Stomach (tissue), 8 donors: ENCODE measurements at regions not wholly inside any gene's neighbourhood (a gene's known extent, or its start where the extent isn't known, plus 50 kb on each side); places are given as distances from the start of the nearest gene placed in this dataset.

Experiments
- DNase-seq, 2 donors: peaks; one replicate each; pipeline versions ENCODE4 v3.0.0 to v3.0.0-alpha.2; 2013 to 2019
- H3K27ac ChIP-seq, 5 donors: fragments of 200-600 bp in 4 of 5; sonication (generic) in 4 of 5; one replicate each; pipeline ENCODE4 v1.5.1; 2013 to 2019; ENCODE audit warnings: mild to moderate bottlenecking in 1 of 5, moderate library complexity in 1 of 5
- H3K27me3 ChIP-seq, 3 donors: fragments of 200-600 bp; sonication (generic); one replicate each; pipeline ENCODE4 v1.5.1; 2017 to 2019; ENCODE audit warnings: mixed run types in 1 of 3
- H3K36me3 ChIP-seq, 4 donors: fragments of 200-600 bp; sonication (generic); 1 replicate in 3 of 4; 2 replicates in 1 of 4; pipeline ENCODE4 v1.5.1; 2016 to 2019
- H3K4me1 ChIP-seq, 4 donors: fragments of 200-600 bp; sonication (generic); one replicate each; pipeline ENCODE4 v1.5.1; 2016 to 2019
- H3K4me3 ChIP-seq, 4 donors: fragments of 200-600 bp; sonication (generic) in 3 of 4; one replicate each; pipeline ENCODE4 v1.5.1; 2016 to 2019; ENCODE audit warnings: mild to moderate bottlenecking in 1 of 4
- H3K9me3 ChIP-seq, 4 donors: fragments of 200-600 bp; sonication (generic); one replicate each; pipeline ENCODE4 v1.5.1; 2016 to 2019
- CTCF ChIP-seq, 7 experiments: fragments of 450-650 bp in 4 of 7; fragments of 200-600 bp in 3 of 7; sonication (generic) in 3 of 7; IDR thresholded peaks; one replicate each; pipeline ENCODE4 v1.5.1; 2016 to 2019; ENCODE audit warnings: antibody characterized with exemption in 7 of 7, control low read depth in 2 of 7, mild to moderate bottlenecking in 1 of 7
- EP300 ChIP-seq: sonication (generic); formaldehyde crosslinking; IDR thresholded peaks from one replicate; pipeline ENCODE4 v1.6.1; 2017; ENCODE audit warnings: antibody characterized with exemption
- POLR2A ChIP-seq, 4 donors: fragments of 450-650 bp; IDR thresholded peaks; one replicate each; pipeline ENCODE4 v1.6.1; 2016; ENCODE audit warnings: antibody characterized with exemption in 4 of 4, control low read depth in 2 of 4, mild to moderate bottlenecking in 1 of 4, moderate library complexity in 1 of 4
- POLR2AphosphoS5 ChIP-seq, 3 donors: sonication (generic); formaldehyde crosslinking; IDR thresholded peaks; one replicate each; pipeline ENCODE4 v1.6.1; 2016; ENCODE audit warnings: antibody characterized with exemption in 3 of 3
- whole genome bisulfite sequencing, 5 donors: extraction: QIAGEN DNeasy Blood & Tissue Kit in 3 of 5; methylation state at CpG; one replicate each; pipeline versions ENCODE4 v1.1.5 to v1.1.7; 2013 to 2018; 5-methylcytosine and 5-hydroxymethylcytosine counted together
- intact Hi-C: fragments of 100-400 bp; cut with DNase I; formaldehyde crosslinking; loops from one replicate; pipeline ENCODE4 v1.15.1; 2023; ENCODE audit warnings: low total_unique reads
- donor health status: healthy with polysubstance abuse.
- donor health status: Bipolar disorder and iron deficiency.
- donor health status: healthy.

DNA sequence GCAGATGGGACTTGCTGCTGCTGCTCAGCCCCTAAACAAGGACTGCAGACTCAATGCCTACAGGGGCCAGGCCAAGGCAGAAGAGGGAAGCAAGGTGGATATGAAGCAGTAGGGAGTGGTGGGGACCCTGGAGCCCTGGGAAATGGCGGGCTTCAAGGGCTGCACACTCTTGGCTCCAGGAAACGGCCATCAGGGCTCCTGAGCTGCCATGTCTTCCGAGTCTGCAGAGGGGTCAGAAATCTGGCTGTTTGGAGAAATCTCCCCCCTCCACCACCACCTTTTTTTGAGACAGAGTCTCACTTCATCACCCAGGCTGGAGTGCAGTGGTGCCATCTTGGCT is 169.1 kb downstream of the KATNIP start:
- Histone ChIP-seq H3K27me3 (no peaks in the 10 kb centered on the region), H3K27ac (peak overlapping the region in 1 of 5 donors; percentile 34), H3K36me3 (peaks cover 0 to 19% (median 8%) of the 10 kb centered on the region in 4 donors), H3K4me1 (peaks cover 6 to 36% (median 24%) of the 10 kb centered on the region in 4 donors), H3K9me3 (no peaks in the 10 kb centered on the region), H3K4me3 (no peak overlapping the region)
- TF ChIP-seq POLR2AphosphoS5 (IDR thresholded peaks at IDR 0.05) (no peak), POLR2A (IDR thresholded peaks at IDR 0.05) (no peak), EP300 (no peak), CTCF (IDR thresholded peaks at IDR 0.05) (no peak)
- WGBS, 5 donors: 93 to 100% (median 98%) methylated on average over 3 of the region's 3 CpGs
- no peak for DNase-seq
- intact Hi-C loops: no loop called here

- no peak for DNase-seq
- peak overlapping the region in 4 of 5 donors; percentile 69 to 82 (median 70) for H3K27ac ChIP-seq
- H3K36me3 ChIP-seq: peaks cover 0 to 36% (median 13%) of the 10 kb centered on the region in 4 donors
- intact Hi-C loops: no loop called here
- TF ChIP-seq CTCF (IDR thresholded peaks at IDR 0.05) (no peak), EP300 (no peak), POLR2AphosphoS5 (IDR thresholded peaks at IDR 0.05) (no peak), POLR2A (IDR thresholded peaks at IDR 0.05) (no peak)
- H3K4me1 ChIP-seq: peaks cover 12 to 47% (median 36%) of the 10 kb centered on the region in 4 donors
- 68 to 83% (median 79%) methylated on average over 20 of the region's 20 CpGs for WGBS, 5 donors
- no peaks in the 10 kb centered on the region for H3K27me3 ChIP-seq
- peak overlapping the region in 3 of 4 donors; percentile 7 to 23 (median 11) for H3K4me3 ChIP-seq
- H3K9me3 ChIP-seq: no peaks in the 10 kb centered on the region
Measured at GRCh38 chr16:27720731-27721530, 171.0 kb downstream of the KATNIP start.

DNA sequence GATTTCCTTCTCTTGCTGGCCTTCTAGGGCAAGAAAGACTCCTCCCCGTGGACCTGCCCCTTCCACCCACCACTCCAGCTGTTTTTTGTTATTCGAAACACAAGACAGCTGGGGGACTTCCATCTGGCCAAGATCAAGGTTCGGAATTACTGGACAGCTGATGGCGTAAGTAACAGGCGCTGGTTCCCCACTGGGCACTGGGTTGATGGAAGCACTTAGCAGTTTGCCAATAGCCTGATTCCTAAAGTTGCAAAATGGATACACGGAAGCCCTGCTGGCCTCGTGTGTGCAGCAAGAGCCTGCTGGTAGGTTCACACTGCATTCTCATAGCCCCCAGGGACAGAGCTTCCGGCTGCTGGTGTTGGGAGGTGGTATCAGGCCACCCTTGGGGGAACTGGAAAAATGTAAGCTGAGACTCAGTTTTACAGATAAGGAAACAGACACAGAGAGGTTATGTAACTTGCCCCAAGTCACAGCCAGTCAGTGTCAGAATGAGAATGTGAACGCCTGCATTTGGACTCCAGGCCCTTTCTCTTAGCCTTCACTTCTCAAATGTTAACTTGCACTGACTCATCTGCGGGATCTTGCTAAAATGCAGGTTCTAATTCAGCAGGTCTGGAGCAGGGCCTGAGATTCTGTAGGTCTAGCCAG is 171.7 kb downstream of the KATNIP start:
- peak; percentile 34 to 76 for DNase-seq
- no peaks in the 10 kb centered on the region for H3K9me3 ChIP-seq
- TF ChIP-seq POLR2A (IDR thresholded peaks at IDR 0.05) (no peak), POLR2AphosphoS5 (IDR thresholded peaks at IDR 0.05) (peak; percentile 58 to 76 (median 75)), EP300 (peak; percentile 19), CTCF (IDR thresholded peaks at IDR 0.05) (no peak)
- H3K4me1 ChIP-seq: peaks cover 12 to 47% (median 36%) of the 10 kb centered on the region in 4 donors
- no peaks in the 10 kb centered on the region for H3K27me3 ChIP-seq
- 56 to 82% (median 71%) methylated on average over 10 of the region's 10 CpGs for WGBS, 5 donors
- H3K27ac ChIP-seq: peak overlapping the region in 4 of 5 donors; percentile 69 to 82 (median 70)
- H3K4me3 ChIP-seq: peak overlapping the region in 1 of 4 donors; percentile 23
- intact Hi-C loops: no loop called here
- peaks cover 0 to 42% (median 20%) of the 10 kb centered on the region in 4 donors for H3K36me3 ChIP-seq

- TF ChIP-seq CTCF (IDR thresholded peaks at IDR 0.05): no peak
- no peak for TF ChIP-seq POLR2AphosphoS5 (IDR thresholded peaks at IDR 0.05)
- no peak for TF ChIP-seq POLR2A (IDR thresholded peaks at IDR 0.05)
- no peak for TF ChIP-seq EP300
- H3K36me3 ChIP-seq: peaks cover 0 to 47% (median 25%) of the 10 kb centered on the region in 4 donors
- H3K27ac ChIP-seq: peak overlapping the region in 4 of 5 donors; percentile 11 to 82 (median 70)
- intact Hi-C loops: no loop called here
- no peak for DNase-seq
- no peaks in the 10 kb centered on the region for H3K9me3 ChIP-seq
- H3K27me3 ChIP-seq: no peaks in the 10 kb centered on the region
- 21 to 60% (median 45%) methylated on average over 1 of the region's 1 CpG for WGBS, 5 donors
- peaks cover 12 to 47% (median 36%) of the 10 kb centered on the region in 4 donors for H3K4me1 ChIP-seq
- H3K4me3 ChIP-seq: no peak overlapping the region
Measured at GRCh38 chr16:27722207-27722606, 172.3 kb downstream of the KATNIP start.
